ENCODE measurements at regions not wholly inside any gene's neighbourhood (a gene's known extent, or its start where the extent isn't known, plus 50 kb on each side); places are given as distances from the start of the nearest gene placed in this dataset.
"Not testable (repeated sequence)": the region's sequence is repeated elsewhere in the genome, so short reads cannot be mapped to it uniquely, and the experiment has no call there.

GRCh38 chr2:116162395-116162794 lies 1652.1 kb upstream of the DDX18 start:
- H3K36me3 ChIP-seq (ENCODE audit: control insufficient read depth, insufficient read depth, low read length) = no peaks in the 10 kb centered on the region
- peaks cover 25% of the 10 kb centered on the region for H3K9me3 ChIP-seq (replicated peaks; ENCODE audit: control insufficient read depth, low read depth, low read length)
- H3K4me3 ChIP-seq (ENCODE audit: low read length) = no peak overlapping the region
- no peak overlapping the region for H3K27ac ChIP-seq (ENCODE audit: low read length)
- no CpG with 5 or more reads among the region's 2 CpGs for WGBS (ENCODE audit: insufficient coverage)
- no peaks in the 10 kb centered on the region for H3K4me1 ChIP-seq (ENCODE audit: control insufficient read depth, insufficient read depth, low read length)
- no peaks in the 10 kb centered on the region for H3K27me3 ChIP-seq (ENCODE audit: control insufficient read depth, insufficient read depth, low read length)
- no peak for DNase-seq

- no peaks in the 10 kb centered on the region for H3K4me1 ChIP-seq (ENCODE audit: control insufficient read depth, insufficient read depth, low read length)
- no peak for DNase-seq
- H3K9me3 ChIP-seq (replicated peaks; ENCODE audit: control insufficient read depth, low read depth, low read length) = peaks cover 14% of the 10 kb centered on the region
- no peaks in the 10 kb centered on the region for H3K27me3 ChIP-seq (ENCODE audit: control insufficient read depth, insufficient read depth, low read length)
- no peaks in the 10 kb centered on the region for H3K36me3 ChIP-seq (ENCODE audit: control insufficient read depth, insufficient read depth, low read length)
- H3K27ac ChIP-seq (ENCODE audit: low read length) = no peak overlapping the region
- H3K4me3 ChIP-seq (ENCODE audit: low read length) = no peak overlapping the region
Observed at GRCh38 chr2:116167107-116167506, 1647.4 kb upstream of the DDX18 start.

- H3K27me3 ChIP-seq (ENCODE audit: control insufficient read depth, insufficient read depth, low read length) = no peaks in the 10 kb centered on the region
- H3K4me1 ChIP-seq (ENCODE audit: control insufficient read depth, insufficient read depth, low read length) = no peaks in the 10 kb centered on the region
- DNase-seq = no peak
- H3K9me3 ChIP-seq (replicated peaks; ENCODE audit: control insufficient read depth, low read depth, low read length) = no peaks in the 10 kb centered on the region
- H3K27ac ChIP-seq (ENCODE audit: low read length) = no peak overlapping the region
- no peaks in the 10 kb centered on the region for H3K36me3 ChIP-seq (ENCODE audit: control insufficient read depth, insufficient read depth, low read length)
- no peak overlapping the region for H3K4me3 ChIP-seq (ENCODE audit: low read length)
- no CpG with 5 or more reads among the region's 3 CpGs for WGBS (ENCODE audit: insufficient coverage)
Observed at GRCh38 chr2:116180072-116180471, 1634.4 kb upstream of the DDX18 start.

GRCh38 chr2:116190684-116191083 lies 1623.8 kb upstream of the DDX18 start:
- not testable (repeated sequence) for H3K27ac ChIP-seq (ENCODE audit: low read length); H3K4me1 ChIP-seq (ENCODE audit: control insufficient read depth, insufficient read depth, low read length); H3K4me3 ChIP-seq (ENCODE audit: low read length); DNase-seq; H3K27me3 ChIP-seq (ENCODE audit: control insufficient read depth, insufficient read depth, low read length); H3K36me3 ChIP-seq (ENCODE audit: control insufficient read depth, insufficient read depth, low read length)
- H3K9me3 ChIP-seq (replicated peaks; ENCODE audit: control insufficient read depth, low read depth, low read length) = peaks cover 16% of the 10 kb centered on the region
- WGBS (ENCODE audit: insufficient coverage) = 60% methylated on average over 1 of the region's 2 CpGs

- DNase-seq = no peak
- Histone ChIP-seq H3K36me3 (ENCODE audit: control insufficient read depth, insufficient read depth, low read length) (no peaks in the 10 kb centered on the region), H3K27me3 (ENCODE audit: control insufficient read depth, insufficient read depth, low read length) (no peaks in the 10 kb centered on the region), H3K27ac (ENCODE audit: low read length) (no peak overlapping the region), H3K4me3 (ENCODE audit: low read length) (no peak overlapping the region), H3K4me1 (ENCODE audit: control insufficient read depth, insufficient read depth, low read length) (no peaks in the 10 kb centered on the region), H3K9me3 (replicated peaks; ENCODE audit: control insufficient read depth, low read depth, low read length) (peaks cover 28% of the 10 kb centered on the region)
- no CpG with 5 or more reads among the region's 2 CpGs for WGBS (ENCODE audit: insufficient coverage)
Observed at GRCh38 chr2:116200086-116200485, 1614.4 kb upstream of the DDX18 start.

- H3K27ac ChIP-seq (ENCODE audit: low read length) = no peak overlapping the region
- no peaks in the 10 kb centered on the region for H3K27me3 ChIP-seq (ENCODE audit: control insufficient read depth, insufficient read depth, low read length)
- no peak for DNase-seq
- H3K36me3 ChIP-seq (ENCODE audit: control insufficient read depth, insufficient read depth, low read length) = no peaks in the 10 kb centered on the region
- H3K4me3 ChIP-seq (ENCODE audit: low read length) = no peak overlapping the region
- no peaks in the 10 kb centered on the region for H3K9me3 ChIP-seq (replicated peaks; ENCODE audit: control insufficient read depth, low read depth, low read length)
- no CpG with 5 or more reads among the region's 3 CpGs for WGBS (ENCODE audit: insufficient coverage)
- no peaks in the 10 kb centered on the region for H3K4me1 ChIP-seq (ENCODE audit: control insufficient read depth, insufficient read depth, low read length)
Observed at GRCh38 chr2:116211719-116212118, 1602.8 kb upstream of the DDX18 start.

- Histone ChIP-seq H3K9me3 (replicated peaks; ENCODE audit: control insufficient read depth, low read depth, low read length) (peaks cover 10% of the 10 kb centered on the region), H3K4me3 (ENCODE audit: low read length) (no peak overlapping the region), H3K4me1 (ENCODE audit: control insufficient read depth, insufficient read depth, low read length) (no peaks in the 10 kb centered on the region), H3K27me3 (ENCODE audit: control insufficient read depth, insufficient read depth, low read length) (no peaks in the 10 kb centered on the region), H3K36me3 (ENCODE audit: control insufficient read depth, insufficient read depth, low read length) (no peaks in the 10 kb centered on the region), H3K27ac (ENCODE audit: low read length) (no peak overlapping the region)
- DNase-seq = no peak
- WGBS (ENCODE audit: insufficient coverage) = no CpG with 5 or more reads among the region's 4 CpGs
Observed at GRCh38 chr2:116222793-116223192, 1591.7 kb upstream of the DDX18 start.

GRCh38 chr2:116223912-116224311 lies 1590.6 kb upstream of the DDX18 start:
- Histone ChIP-seq H3K4me3 (ENCODE audit: low read length) (no peak overlapping the region), H3K27ac (ENCODE audit: low read length) (no peak overlapping the region), H3K27me3 (ENCODE audit: control insufficient read depth, insufficient read depth, low read length) (no peaks in the 10 kb centered on the region), H3K9me3 (replicated peaks; ENCODE audit: control insufficient read depth, low read depth, low read length) (peaks cover 10% of the 10 kb centered on the region), H3K4me1 (ENCODE audit: control insufficient read depth, insufficient read depth, low read length) (no peaks in the 10 kb centered on the region), H3K36me3 (ENCODE audit: control insufficient read depth, insufficient read depth, low read length) (no peaks in the 10 kb centered on the region)
- 79% methylated on average over 4 of the region's 4 CpGs for WGBS (ENCODE audit: insufficient coverage)
- DNase-seq = no peak

- Histone ChIP-seq H3K27ac (ENCODE audit: low read length) (no peak overlapping the region), H3K4me1 (ENCODE audit: control insufficient read depth, insufficient read depth, low read length) (no peaks in the 10 kb centered on the region), H3K4me3 (ENCODE audit: low read length) (no peak overlapping the region), H3K27me3 (ENCODE audit: control insufficient read depth, insufficient read depth, low read length) (no peaks in the 10 kb centered on the region), H3K9me3 (replicated peaks; ENCODE audit: control insufficient read depth, low read depth, low read length) (peaks cover 10% of the 10 kb centered on the region), H3K36me3 (ENCODE audit: control insufficient read depth, insufficient read depth, low read length) (no peaks in the 10 kb centered on the region)
- DNase-seq = no peak
- 86% methylated on average over 5 of the region's 6 CpGs for WGBS (ENCODE audit: insufficient coverage)
Observed at GRCh38 chr2:116224610-116225009, 1589.9 kb upstream of the DDX18 start.

GRCh38 chr2:116238511-116238910 lies 1576.0 kb upstream of the DDX18 start:
- Histone ChIP-seq H3K27me3 (ENCODE audit: control insufficient read depth, insufficient read depth, low read length) (no peaks in the 10 kb centered on the region), H3K9me3 (replicated peaks; ENCODE audit: control insufficient read depth, low read depth, low read length) (no peaks in the 10 kb centered on the region), H3K36me3 (ENCODE audit: control insufficient read depth, insufficient read depth, low read length) (no peaks in the 10 kb centered on the region), H3K4me1 (ENCODE audit: control insufficient read depth, insufficient read depth, low read length) (no peaks in the 10 kb centered on the region), H3K4me3 (ENCODE audit: low read length) (no peak overlapping the region), H3K27ac (ENCODE audit: low read length) (no peak overlapping the region)
- no peak for DNase-seq

GRCh38 chr2:116250376-116250775 lies 1564.1 kb upstream of the DDX18 start:
- no peaks in the 10 kb centered on the region for H3K27me3 ChIP-seq (ENCODE audit: control insufficient read depth, insufficient read depth, low read length)
- peaks cover 7% of the 10 kb centered on the region for H3K9me3 ChIP-seq (replicated peaks; ENCODE audit: control insufficient read depth, low read depth, low read length)
- no peak for DNase-seq
- no peak overlapping the region for H3K27ac ChIP-seq (ENCODE audit: low read length)
- no CpG with 5 or more reads among the region's 4 CpGs for WGBS (ENCODE audit: insufficient coverage)
- no peaks in the 10 kb centered on the region for H3K36me3 ChIP-seq (ENCODE audit: control insufficient read depth, insufficient read depth, low read length)
- H3K4me3 ChIP-seq (ENCODE audit: low read length) = no peak overlapping the region
- no peaks in the 10 kb centered on the region for H3K4me1 ChIP-seq (ENCODE audit: control insufficient read depth, insufficient read depth, low read length)

Measured in muscle of leg (tissue), 3 donors.